Hepatocyte (in vitro differentiated cells): ENCODE measurements at regions not wholly inside any gene's neighbourhood (a gene's known extent, or its start where the extent isn't known, plus 50 kb on each side); places are given as distances from the start of the nearest gene placed in this dataset.

Experiments used
- EZH2 ChIP-seq: fragments of 200-600 bp; sonication (generic); IDR thresholded peaks from 2 replicates; pipeline ENCODE4 v1.6.1; 2016; ENCODE audit warnings: antibody characterized with exemption, mild to moderate bottlenecking, borderline replicate concordance
- TF ChIP-seq, protein P1 (sequence below): fragments of 200-600 bp; sonication (generic); IDR thresholded peaks from 2 replicates; pipeline ENCODE4 v1.5.1; 2016; ENCODE audit warnings: antibody characterized with exemption, mild to moderate bottlenecking; ENCODE audit not compliant: poor library complexity

- TF ChIP-seq, protein P1, sequence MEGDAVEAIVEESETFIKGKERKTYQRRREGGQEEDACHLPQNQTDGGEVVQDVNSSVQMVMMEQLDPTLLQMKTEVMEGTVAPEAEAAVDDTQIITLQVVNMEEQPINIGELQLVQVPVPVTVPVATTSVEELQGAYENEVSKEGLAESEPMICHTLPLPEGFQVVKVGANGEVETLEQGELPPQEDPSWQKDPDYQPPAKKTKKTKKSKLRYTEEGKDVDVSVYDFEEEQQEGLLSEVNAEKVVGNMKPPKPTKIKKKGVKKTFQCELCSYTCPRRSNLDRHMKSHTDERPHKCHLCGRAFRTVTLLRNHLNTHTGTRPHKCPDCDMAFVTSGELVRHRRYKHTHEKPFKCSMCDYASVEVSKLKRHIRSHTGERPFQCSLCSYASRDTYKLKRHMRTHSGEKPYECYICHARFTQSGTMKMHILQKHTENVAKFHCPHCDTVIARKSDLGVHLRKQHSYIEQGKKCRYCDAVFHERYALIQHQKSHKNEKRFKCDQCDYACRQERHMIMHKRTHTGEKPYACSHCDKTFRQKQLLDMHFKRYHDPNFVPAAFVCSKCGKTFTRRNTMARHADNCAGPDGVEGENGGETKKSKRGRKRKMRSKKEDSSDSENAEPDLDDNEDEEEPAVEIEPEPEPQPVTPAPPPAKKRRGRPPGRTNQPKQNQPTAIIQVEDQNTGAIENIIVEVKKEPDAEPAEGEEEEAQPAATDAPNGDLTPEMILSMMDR = no peak
- no peak for TF ChIP-seq EZH2
Observed at GRCh38 chr3:166785876-166786275, 594.2 kb downstream of the ZBBX start.
